GM18870 (cell line): ENCODE measurements at regions not wholly inside any gene's neighbourhood (a gene's known extent, or its start where the extent isn't known, plus 50 kb on each side); places are given as distances from the start of the nearest gene placed in this dataset.
"Not testable (repeated sequence)": the region's sequence is repeated elsewhere in the genome, so short reads cannot be mapped to it uniquely, and the experiment has no call there.

ENCODE experiments used
- ATAC-seq: cut with Tn5 transposase; IDR thresholded peaks from one replicate; pipeline ENCODE4 v1.9.1; 2021; ENCODE audit warnings: moderate library complexity; ENCODE audit not compliant: unreplicated experiment

DNA sequence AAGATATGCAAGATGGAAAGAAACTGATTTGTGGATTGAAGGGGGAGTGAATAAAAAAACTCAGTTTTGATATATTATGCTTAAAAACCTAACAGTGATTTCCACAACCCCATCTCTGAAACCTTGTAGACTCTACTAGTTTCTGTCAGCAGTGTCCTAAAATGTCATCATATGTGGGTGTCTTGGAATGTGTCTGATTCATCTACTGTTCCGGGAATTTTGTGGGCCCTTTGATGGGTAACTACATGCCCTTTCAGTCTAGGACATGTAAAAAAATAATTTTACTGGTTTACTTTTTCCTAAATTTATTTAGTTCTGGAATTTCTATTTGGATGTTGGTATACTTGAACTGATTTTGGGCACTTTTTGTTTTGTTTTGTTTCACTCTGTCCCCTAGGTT is 118.9 kb upstream of the NMUR2 start:
- no peak for ATAC-seq

DNA sequence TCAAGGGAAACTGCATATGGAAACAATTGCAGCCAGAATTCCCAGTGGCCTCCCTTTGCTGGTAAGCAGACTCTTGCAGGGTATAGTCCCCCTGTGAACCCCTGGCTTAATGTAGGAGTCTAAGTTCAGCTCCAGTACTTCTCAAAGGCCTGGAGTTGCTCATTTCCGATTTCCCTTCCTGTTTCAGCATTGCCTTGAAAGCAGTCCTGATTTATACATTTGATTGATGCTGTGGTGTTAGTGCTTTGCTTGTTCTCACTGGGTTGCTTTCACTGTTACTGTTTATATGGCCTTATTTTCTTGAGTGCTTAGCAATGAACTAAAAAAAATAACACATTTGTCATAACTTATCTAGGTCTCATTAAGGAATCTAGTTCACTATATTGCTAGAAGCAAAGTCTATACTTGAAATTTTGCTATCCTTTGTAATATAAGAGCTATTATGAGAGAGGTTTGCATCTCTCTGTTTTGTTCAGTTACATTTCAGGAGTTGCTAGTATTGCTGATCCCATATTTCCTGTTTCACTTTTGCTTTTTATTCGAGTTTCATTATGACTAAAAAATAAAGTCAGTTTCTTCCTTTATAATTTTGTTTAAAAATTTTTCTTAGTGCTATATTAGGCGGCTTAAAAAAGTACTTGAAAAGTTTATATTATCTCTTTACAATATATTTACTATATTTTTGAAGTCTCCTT is 122.4 kb upstream of the NMUR2 start:
- ATAC-seq = peak; percentile 86

DNA sequence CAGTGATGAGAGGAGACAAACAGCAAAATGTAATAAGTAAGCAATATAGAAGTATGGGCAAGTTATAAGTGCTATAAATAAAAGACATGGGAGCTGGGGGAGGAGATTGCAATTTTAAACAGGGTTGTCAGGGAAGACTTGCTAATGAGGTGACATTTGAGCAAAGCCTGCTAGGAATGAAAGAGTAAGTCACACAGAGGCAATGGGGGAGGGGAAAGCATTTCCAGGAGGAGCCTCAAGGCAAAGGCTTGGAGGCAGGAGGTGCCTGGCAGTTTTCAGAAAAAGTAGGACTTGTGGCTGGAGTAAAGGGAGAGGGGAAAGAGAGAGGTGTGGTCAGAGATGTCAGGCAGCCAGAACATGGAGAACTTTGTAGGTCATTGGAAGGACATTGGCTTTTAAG is 124.4 kb upstream of the NMUR2 start:
- ATAC-seq = no peak

DNA sequence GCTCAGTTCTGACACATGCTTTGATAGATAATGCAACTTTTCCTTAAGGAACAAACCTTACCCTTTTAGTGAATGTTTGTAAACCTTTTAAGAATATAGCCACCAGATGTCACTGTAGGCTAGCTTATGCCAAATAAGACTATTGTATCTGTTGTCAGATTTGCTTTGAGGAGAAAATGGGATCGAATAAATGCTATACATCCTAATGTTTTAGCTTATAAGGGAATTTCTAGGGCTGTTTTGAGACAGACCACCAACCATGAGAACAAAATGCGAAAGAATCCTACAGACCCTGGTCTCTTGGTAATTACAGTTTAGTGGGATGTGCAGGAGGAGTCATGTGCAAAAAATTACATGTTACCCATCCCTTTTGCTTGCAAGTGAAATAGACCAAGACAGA is 127.6 kb upstream of the NMUR2 start:
- no peak for ATAC-seq

DNA sequence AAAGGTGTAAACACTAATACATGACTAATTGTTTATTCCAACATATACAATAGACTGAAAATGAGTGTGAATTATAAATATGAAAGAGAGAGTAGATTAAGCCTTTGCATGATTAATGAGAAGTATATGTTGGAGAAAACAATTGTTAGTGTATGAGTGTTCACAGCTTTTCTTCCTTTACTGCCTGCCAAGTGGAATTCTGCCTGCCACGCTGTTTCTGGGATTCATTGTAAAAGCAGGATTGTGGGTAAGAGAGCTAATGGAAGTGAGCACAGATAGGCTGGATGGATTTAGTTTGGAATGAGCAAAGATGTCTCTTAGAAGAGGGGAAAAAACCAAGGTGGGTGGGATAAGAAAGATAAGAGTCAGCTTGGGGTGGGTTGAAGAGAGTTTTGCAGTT is 129.6 kb upstream of the NMUR2 start:
- ATAC-seq = no peak

DNA sequence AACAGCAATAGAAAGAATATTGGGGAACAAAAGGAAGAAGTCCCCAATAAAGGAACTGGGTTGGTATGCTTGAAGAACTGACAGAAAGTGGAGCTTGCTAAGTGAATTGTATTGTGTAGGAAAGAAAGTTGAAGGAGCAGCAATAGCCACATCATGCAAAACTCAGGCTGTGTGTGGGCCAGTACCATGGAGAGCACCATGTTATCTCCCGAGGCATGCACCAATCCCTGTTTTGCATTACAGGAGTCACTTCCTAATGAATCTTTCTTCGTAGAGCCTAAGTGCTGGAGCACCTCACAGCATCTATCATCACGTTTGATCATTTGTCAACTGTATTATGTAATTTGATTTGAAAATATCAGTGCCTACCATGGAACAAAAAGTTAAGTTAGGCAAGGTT is 137.7 kb upstream of the NMUR2 start:
- ATAC-seq = no peak

DNA sequence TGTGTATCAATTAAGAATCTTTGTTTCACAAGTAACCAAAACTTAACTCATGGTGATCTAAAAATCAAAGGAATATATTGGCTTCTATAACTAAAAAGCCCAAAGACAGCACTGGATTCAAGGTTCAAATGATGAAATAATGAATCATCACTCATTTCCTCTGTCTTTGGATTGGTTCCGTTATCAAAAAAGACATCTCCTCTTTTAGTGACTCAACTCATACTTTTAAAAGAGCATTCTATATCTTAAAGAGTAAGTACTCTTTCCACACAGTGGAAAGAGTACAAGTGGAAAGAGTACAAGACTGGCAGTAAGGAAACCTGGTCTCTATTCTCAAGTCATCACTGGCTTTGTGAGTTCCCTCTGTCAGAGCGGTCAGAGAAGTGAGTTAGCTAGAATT is 141.4 kb upstream of the NMUR2 start:
- ATAC-seq = no peak

DNA sequence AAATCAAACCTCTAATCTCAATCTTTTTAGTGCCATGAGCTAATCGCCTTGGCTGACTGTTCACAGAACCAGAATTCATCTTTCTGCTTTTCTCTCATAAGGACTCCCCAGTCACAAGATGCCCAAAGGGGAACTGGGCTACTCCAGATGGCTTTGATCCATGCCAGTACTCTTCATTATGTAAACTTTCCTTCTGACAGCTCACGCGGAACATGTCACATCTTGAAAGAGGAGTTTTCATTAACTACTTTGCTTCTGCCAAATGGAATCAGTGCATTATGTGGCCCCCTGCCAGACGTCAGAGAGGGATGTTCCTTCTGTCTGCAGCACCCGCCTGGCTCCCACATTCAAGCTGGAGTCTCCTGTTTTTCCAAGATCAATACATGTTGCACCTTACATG is 142.1 kb upstream of the NMUR2 start:
- ATAC-seq = no peak

DNA sequence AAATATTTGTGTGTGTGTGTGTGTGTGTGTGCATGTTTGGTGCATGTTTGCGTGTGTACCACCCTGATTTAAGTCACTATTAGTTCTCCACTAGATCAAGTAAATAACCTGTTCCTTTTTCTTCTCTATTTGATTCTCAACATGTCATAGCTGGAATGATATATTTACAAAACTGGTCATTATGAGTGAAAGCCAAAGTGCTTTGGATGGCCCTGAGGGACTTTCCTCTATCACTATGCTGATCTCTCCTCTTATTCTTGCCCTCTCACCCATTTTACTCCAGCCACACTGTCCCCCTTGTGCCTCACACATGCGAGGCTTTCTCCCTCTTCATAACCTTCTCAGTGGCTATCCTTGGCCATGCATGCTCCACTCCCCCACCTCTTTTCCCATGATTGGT is 144.6 kb upstream of the NMUR2 start:
- ATAC-seq = no peak

DNA sequence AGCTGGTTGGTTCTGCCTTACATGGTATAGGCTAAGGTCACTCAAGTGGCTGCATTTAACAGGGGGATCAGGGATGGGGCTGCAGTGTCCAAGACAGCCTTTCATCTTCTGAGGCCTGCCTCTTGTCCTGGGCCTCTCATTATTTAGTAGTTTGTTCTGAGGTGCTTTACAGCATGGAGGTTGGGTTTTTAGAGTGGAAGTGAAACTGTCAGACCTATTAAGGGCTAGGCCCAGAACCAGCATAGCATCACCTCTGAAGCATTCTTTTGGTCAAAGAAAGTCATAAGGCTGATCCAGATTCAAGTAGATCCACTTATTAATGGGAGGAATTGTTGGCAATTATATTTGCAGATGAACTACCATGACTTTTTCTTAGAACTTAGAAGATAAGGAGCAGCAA is 146.0 kb upstream of the NMUR2 start:
- no peak for ATAC-seq

DNA sequence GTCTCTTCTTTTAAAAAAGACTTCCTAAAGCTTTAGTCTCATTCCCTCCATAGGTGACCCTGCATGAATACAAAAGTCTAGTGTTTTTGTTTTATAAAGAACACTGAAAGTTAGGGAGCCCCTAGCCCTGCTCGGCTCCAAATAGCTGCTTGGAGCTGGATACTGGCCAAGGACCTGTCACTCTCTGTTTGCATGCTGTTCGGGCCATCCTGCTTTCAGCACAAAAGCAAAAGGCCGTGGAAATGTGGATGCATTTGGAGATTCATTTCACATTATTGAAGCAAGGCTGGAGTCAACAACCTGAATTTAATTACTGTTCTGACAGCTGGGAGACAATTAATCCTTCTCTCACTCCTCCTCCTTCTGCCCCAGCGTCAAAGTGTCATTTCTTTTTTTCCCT is 151.7 kb upstream of the NMUR2 start:
- ATAC-seq = no peak

DNA sequence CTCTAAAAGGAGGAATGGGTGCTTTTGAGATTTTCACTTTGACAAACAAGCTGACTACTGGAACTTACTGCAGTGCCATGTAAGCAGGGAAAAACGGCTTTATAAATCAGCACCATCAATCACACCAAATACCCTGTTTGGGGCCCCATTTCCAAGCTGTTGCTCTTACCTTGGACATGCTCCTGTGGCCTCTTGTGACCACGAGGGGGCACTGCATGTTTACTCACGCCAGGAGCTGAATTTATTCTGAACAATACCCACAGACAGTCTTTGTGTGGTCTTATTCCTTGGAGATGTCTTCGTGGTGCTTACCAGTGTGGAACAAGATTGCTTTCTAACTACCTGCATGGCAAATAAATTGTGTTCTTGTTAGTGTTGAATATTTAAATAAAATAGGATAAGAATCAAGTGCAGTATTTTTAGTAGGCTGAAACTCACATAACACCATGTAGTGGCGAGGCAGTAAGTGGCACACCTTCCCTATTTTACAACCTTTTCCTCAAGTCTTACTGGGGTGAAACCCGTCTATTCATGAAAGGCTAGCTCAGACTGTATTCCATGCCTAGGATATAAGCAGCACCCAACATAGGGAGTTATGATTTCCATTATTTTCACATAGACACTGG is 155.5 kb upstream of the NMUR2 start:
- peak; percentile 68 for ATAC-seq

DNA sequence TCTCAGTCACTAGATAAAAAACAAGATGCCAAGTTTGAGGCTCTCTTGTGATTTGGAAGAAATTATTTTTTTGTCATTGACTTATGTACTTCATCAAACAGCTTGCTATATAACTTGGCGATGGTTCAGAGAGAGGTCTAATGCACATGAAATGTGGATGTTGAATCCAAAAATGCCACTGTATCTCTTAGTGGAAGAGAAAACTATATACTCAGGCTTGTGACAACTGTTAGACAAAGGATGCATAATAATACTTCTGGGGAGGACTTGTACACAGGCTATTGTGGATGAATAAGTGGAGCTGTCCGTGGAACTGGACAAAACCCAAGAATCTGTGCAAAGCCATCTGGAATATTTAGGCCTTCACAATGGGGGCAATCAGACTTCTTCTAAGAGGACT is 162.9 kb upstream of the NMUR2 start:
- no peak for ATAC-seq

DNA sequence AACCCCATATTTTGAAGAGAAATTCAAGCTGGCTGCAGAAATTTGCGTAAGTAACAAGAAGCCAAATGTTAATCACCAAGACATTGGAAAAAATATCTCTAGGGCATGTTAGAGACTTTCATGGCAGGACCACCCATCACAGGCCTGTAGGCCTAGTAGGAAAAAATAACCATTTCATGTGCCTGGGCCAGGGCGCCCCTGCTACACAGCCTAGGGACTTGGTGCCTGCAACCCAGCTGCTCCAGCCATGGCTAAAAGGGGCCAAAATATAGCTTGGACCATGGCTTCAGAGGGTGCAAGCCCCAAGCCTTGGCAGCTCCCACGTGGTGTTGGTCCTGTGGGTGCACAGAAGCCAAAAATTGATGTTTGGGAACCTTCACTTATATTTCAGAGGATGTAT is 167.7 kb upstream of the NMUR2 start:
- no peak for ATAC-seq

DNA sequence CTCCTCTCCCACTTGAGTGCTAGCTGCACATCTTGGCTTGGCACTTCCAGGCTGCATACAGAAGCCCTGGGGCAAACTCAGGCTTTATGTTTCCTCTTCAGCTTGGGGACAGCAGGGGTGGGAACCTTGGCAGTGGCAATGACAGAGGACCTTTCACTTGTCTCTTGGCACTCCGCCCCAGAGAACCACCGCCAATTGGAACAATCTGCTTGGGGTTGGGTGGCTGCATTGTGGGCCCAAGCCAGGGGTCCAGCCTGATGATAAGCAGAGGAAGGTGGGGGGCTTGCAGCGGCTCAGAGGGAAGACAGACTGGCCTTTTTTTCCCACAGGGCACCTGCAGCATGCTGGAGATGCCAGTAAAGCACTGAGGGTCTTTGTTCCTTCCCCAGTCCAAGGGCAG is 179.0 kb upstream of the NMUR2 start:
- no peak for ATAC-seq

DNA sequence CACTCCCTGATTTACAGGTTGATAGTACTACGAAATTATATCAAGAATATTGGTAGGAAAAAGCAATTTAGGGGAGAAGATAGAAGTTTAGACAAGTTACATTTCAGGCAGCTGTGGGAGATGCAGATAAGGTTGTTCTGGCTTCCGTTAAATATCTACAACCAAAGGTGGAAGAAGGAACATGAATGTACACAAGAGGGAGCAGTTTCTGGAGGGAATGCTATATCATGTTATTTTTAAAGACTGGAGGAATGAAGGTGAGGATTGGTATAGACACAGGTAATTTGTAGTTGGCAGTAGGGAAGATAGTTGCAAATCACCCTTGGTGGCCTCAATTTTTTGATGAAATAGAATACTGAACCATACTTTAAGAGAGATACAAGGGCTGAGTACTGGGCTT is 187.3 kb upstream of the NMUR2 start:
- no peak for ATAC-seq

DNA sequence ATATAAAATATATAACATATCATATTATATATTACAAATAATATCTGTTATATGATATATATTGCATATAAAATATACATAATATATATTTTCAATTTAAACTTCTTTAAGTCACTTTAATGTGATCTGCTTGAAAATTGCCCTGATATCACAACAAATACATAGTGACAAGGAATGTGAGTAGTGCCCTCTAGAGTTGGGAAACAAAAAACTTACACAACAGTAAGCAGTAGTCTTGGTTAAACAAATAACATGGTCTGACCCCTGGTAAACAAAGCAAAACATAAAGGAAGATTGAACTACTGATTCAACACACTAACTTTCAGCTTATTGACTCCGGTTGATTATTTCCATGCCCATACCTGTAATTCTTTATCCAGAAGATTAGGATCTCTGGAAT is 188.3 kb upstream of the NMUR2 start:
- no peak for ATAC-seq

DNA sequence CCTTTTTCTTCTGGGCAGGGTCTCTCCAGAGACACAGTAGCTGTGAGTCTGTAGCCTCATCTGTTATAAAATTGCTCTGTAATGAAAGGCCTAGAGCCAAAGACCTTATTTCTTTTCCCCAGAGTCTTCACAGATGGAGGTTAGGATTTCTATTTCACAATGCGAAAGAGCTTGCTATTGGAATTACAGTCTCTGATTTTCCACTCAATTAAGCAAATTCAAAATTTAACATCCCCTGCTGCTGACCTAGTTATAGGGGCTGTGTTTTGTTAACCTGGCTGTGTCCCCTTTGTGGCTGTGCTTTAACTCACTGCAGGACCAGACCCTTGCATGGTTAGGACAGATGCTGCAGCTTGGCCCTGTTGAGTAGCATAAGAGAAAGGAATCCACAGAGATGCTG is 190.3 kb upstream of the NMUR2 start:
- no peak for ATAC-seq

DNA sequence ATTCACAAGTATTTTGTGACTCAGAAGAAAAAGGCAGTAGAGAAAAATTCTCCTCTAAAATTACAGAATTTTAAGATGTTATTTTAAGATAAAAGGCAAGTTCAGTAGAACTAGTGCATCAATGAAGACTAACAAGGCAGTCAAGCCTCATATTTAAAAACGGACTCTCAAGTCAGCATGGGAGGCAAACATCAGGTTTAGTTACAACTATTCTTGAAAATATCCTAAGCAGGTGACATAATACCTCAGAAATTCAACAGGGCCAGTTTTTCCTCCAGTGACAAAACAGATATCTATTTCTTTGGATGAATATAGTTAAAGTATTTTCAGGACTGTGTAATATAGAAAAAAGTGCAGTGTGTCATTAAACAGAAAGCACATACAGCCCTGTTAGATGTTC is 194.0 kb upstream of the NMUR2 start:
- no peak for ATAC-seq

DNA sequence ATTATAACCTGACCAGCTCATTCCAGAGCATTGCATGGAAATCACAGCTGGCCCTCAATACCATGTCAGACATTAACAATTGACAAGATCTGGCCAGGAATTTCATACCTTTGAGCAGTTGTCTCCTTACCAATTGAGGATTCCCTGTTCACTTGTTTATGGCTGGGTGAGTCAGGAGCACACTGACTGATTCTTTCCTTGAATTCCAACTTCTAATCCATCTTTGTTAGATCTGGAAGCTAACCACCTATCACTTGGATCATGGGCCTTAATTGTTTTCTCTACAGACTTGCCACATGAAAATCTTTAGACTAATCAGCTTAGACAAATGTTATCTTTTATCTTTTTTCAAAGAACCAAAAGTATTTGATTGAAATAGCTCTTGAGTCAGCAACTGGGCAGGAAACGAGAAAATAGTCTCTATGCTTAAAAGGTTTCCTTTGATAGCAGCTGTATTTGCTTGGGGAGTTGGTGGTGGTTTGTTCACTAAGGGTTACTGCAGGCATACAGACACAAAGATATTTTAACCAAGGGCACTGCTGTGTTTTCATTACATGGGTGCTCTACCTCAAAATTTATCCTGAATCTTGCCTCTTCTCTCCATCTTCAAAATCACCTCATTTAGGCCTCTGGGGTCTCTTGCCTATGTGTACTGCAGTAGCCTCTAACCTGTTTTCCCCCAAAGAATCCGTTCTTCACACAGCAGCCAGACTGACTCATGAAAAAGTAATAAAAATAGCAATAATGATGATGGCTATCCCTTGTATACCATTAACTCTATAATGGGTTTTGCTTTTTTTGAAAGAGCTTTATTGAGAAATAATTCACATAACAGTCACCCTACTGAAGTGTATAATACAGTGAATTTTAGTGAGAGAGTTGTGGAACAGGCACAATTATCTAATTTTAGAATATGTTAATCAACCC is 197.0 kb upstream of the NMUR2 start:
- ATAC-seq = no peak

DNA sequence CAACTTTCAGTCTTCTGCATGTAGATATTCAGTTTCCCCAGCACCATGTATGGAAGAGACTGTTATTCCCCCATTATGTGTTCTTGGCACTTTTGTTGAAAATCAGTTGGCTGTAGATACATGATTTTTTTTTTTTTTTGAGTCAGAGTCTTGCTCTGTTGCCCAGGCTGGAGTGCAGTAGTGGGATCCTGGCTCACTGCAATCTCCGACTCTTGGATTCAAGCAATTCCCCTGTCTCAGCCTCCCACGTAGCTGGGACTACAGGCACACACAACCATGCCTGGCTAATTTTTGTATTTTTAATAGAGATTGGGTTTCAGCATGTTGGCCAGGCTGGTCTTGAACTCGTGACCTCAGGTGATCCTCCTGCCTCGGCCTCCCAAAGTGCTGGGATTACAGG is 201.0 kb upstream of the NMUR2 start:
- ATAC-seq = not testable (repeated sequence)

DNA sequence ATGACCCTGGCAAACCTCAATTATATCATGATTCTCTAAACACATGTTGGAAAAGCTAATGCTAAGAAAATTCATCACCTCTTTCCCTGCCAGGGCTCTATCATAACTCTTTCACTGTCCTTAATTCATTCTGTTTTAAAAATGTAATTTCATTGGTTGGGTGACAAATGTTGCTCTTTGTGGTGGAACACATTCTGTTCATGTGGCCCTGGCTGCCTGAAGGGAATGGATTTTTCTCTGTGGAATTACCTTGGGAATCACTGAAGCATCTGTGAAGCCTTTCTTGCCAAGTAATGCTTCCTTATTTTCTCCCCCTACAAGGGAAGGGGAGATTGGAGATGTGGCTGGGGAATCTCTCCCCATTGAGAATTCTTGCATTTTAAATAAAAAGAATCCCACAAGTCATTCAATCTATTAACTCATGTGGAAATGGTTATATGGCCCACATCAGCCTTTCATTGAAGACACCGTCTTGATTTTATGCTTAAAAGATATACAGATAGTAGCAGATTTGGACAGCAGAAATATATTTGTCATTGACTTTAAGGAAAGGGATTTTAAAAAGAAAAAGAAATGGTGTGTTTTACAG is 201.8 kb upstream of the NMUR2 start:
- ATAC-seq = no peak
